Pulmonary artery endothelial cell (primary cell): ENCODE measurements at regions not wholly inside any gene's neighbourhood (a gene's known extent, or its start where the extent isn't known, plus 50 kb on each side); places are given as distances from the start of the nearest gene placed in this dataset.

Experiments
- DNase-seq: peaks from one replicate; pipeline ENCODE4 v3.0.0-alpha.2; 2011; ENCODE audit warnings: low read depth, low spot score

DNA sequence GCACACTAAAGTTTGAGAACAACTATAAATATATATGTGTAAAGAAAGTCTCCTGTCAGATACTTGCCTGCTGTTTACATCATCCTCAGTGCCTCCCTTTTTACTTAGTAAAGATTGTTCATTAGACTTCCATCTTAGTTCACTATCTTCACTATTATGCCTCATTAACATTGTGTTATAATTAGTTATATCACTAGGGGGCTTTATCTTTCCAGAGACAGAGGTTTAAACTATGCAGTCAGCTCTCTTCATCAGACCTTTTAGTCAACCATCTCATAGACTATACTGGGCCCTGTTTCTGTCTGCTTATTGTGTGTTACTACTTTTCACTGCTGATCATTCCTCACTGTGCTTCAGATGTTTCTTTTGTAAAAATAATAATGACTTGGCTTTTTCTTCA, 630.8 kb upstream of the KIF2B start:
- no peak for DNase-seq

DNA sequence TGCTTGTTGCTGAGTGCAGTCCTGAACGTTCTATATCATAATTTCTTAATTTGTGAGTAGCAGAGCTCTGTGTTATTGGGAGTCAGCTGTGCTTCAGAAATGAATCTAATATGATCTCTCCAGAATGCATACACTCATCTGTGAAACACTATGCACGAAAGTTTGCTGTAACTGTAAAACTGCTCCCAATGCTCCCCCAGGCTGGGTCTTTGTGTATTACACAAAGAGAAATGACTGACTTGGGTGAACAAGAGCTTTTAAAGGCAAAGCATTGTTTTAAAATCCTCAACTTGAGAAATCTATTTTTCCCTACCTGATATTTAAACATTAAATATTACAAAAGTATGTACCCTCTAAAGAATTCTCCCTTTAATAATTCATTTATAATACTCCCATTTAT, 636.7 kb upstream of the KIF2B start:
- DNase-seq: no peak

GRCh38 chr17:53176629-53177028, 646.1 kb upstream of the KIF2B start:
- DNase-seq: no peak

DNA sequence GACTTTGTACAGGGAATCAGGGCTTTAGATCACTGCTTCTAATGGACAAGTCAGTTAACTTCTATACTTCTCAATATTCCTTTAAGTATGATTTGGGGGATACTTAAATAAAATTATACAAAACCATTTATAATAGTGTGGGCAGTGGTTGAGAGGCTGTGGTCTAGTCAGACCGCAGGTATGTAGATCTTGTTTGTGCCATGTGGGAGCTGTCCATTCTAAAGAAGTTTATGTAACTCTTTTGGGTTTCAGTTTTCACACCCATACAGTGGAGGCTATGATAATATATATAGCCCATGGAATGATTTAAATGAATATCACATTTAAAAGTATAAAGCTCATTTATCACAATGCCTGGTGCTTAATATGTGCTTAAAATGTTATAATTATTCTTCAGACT, 654.3 kb upstream of the KIF2B start:
- no peak for DNase-seq

- DNase-seq: no peak
These were observed 656.0 kb upstream of the KIF2B start for GRCh38 chr17:53166731-53167130.

GRCh38 chr17:53150101-53150698, 672.5 kb upstream of the KIF2B start:
- no peak for DNase-seq

GRCh38 chr17:53149316-53149715, 673.4 kb upstream of the KIF2B start:
- no peak for DNase-seq

- DNase-seq: no peak
These were observed 674.7 kb upstream of the KIF2B start for GRCh38 chr17:53148058-53148457.

- no peak for DNase-seq
These were observed 679.8 kb upstream of the KIF2B start for GRCh38 chr17:53142890-53143289.

GRCh38 chr17:53141731-53142130, 681.0 kb upstream of the KIF2B start:
- DNase-seq: no peak

- DNase-seq: no peak
These were observed 681.4 kb upstream of the KIF2B start for GRCh38 chr17:53141280-53141679.

DNA sequence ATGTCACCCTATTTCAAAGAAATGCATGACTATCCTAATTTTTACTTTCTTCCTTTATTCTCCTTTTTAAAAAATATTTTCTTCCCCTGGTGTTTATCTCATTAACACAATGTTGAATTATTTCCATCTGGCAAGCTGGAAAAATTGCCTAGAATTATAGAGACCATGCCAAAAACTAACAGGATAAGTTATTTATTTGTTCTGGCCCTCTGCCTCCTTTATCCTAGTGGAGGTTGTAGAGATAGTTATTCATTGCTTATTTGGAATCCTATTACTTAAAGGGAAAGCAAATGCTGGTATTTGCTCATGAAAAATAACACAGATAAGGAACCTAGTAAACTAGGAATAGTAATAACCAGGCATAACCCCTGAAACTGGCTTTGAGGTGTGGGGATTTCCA, 684.9 kb upstream of the KIF2B start:
- peak; percentile 8 for DNase-seq

DNA sequence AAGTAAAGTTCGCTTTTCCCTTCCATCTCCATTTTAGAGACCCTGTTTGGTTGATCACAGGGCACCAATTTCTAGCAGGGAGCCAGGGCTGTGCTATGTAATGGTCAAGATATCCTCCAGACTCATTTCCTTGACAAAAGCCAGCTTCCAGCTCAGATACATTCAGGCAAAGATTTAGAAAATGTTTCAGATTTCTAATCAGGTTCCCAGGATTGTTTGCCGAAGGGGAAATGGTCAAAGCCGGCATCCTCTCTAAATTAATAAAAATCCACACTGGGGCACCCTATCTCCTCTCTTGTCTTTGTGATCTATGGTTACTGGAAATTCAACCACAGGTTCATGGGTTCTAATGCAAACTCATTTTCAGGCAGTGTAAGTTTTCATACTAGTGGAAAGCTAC, 686.8 kb upstream of the KIF2B start:
- DNase-seq: no peak

DNA sequence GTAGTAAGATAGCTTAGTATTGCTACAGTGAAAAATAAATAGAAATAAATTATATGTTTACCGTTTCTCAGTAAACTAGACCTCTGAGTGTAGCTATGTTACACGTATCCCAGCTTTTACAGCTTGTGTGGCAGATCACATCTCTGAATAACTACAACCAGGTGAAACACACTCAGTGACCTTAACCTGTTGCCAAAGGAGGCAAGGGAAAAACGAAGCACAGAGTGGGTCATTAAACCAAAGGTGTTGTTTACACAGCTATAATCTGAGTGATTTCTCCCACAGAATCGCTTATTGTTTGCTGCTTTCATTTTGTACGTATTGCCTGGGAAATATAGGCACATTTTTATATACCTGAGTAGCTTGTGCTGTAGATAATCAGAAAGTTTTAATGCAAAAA, 688.2 kb upstream of the KIF2B start:
- no peak for DNase-seq

DNA sequence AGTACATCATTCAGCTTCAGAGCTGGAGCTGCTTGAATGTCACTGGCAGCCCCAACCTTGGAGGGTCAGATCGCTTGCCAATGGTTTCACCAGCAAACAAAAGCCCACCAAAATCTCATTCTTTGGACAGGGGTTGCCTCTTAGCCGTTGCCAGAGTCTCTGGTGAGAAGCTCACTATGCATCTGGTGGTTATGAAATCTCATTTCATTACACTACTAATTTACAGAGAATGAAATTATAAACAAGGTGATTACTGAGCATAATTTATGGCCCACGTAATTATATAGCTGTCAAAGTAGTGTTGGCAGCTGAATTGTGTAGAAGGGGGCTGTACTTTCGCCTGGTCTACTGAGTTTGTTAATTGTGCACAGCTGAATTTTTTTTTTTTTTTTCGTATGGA, 688.9 kb upstream of the KIF2B start:
- DNase-seq: no peak

DNA sequence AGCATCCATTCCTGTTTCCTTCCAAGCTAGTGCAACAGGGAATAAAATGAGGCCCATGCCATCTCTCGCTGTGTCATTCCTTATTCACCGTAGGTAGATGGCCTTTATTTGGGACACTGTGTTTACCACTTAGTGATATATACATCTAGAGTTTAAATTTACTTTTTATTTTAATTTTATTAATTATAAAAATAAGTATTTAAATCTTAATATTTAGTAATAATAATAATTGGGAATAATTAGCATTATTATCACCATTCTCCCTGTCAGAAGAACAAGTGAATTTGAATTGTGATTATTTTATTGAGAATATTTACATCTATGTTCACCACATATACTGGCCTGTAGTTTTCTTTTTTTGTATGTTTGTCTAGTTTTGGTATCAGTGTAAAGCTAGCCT, 692.9 kb upstream of the KIF2B start:
- no peak for DNase-seq

DNA sequence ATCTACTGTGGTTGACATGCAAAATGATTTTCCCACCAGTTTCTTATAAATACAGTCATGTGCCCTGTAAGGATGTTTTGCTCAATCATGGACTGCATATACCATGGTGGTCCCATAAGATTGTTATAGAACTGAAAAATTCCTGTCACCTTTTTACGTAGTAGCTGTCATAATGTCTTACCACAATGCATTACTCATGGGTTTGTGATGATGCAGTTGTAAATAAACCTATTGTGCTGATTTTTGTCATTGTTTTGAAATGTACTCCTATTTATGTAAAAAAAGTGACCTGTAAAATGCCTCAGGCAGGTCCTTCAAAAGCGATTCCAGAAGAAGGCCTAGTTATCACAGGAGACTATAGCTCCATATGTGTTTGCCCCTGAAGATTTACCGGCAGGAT, 695.4 kb upstream of the KIF2B start:
- no peak for DNase-seq

GRCh38 chr17:53122966-53123365, 699.8 kb upstream of the KIF2B start:
- DNase-seq: no peak

DNA sequence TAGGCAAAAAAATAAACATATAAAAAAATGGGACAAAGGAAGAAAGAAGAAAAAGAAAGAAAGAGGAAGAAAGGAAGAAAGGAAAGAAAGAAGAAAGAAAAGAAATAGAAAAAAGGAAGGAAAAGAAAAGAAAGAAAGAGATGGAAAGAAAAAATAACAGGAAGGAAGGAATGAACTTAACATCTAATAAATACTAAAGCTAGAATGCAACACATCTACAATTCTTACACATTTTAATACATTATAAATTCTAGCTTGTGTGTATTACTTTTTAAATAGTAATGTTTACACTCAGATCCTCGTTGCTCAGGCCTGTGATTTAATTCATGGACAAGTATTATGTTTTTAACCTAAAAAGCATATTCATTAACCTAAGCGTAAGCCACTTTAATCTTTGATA, 703.0 kb upstream of the KIF2B start:
- DNase-seq: no peak

GRCh38 chr17:53118948-53119347, 703.8 kb upstream of the KIF2B start:
- DNase-seq: no peak

DNA sequence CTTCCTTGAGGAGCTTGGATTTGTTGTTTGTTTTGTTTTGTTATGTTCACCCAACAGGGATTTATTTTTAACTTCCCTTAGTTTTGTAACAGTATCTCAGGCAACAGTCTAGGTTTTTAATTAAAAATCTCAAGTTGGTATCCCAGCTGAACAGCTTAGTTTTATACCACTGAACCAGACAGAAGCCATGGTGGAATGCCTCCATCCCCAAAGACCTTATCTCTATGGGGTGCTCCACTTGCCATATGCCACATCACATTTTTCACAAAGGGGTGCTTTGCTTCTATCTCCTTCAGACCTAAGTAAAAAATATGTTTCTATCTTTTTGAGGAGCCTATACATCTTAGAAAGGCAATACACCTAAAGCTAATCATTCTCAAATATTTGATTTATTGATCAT, 715.8 kb upstream of the KIF2B start:
- no peak for DNase-seq

DNA sequence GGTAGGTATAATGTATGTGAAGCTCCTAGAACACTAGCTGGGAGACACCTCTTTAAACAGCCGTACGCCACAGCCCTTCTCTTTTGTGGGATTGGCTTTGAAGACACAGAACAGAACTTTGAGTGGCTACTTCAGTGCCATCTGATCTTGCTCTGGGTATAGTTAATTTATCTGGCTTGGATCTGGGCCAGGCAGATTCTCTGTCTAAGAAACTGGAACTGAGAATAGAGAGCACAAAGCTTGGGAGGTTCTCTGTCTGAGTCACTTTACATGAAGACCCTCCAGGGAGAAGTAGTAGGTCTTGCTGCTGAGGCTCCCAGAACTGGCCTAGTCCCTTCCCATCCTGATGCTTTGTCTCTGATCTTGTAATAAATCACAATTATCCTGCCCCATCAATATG, 721.0 kb upstream of the KIF2B start:
- DNase-seq: no peak

DNA sequence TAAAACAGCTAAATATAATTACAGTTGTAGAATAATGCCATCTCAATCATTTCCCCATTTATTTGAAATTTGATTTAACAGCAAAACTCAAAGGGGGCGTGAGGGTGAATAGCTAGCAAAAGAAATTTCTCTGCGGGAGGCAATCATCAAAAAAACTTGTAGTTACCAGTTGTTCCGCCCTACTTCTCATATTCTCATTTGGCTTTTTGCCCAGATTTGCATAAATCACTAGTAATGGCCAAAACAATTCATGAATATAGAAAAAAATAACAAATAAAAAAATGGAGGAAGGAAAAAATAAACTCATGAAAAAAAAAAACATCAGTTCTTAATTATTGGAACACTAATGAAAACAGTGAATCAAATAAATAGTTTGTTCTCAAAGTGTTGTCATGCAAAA, 722.6 kb upstream of the KIF2B start:
- DNase-seq: no peak

DNA sequence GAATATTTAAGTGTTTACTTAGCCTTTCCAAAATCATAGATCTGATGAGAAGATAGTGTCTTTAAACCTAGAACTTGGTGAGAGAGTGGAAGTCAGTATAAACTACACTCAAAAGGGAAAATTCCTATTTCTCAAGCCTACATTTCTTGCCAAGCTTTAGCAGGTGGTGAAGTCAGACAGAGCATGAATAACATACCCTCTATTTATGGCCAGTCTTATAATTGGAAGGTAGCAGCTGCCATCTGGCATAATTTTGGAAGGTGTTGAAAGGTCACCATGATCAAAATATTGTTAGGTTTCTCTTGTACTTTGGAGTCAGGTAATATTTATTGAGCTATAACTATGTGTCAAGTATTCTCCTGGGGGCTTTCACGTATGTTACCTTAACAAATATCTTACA, 729.3 kb upstream of the KIF2B start:
- DNase-seq: no peak
